Bronchial epithelial cell (primary cell): ENCODE measurements at regions not wholly inside any gene's neighbourhood (a gene's known extent, or its start where the extent isn't known, plus 50 kb on each side); places are given as distances from the start of the nearest gene placed in this dataset.
A peak's percentile ranks its signal among the peaks of the same experiment; 100 is the strongest.

Experiments used
- DNase-seq: peaks from one replicate; pipeline ENCODE4 v3.0.0-alpha.2; 2010; ENCODE audit warnings: low read depth
- FAIRE-seq: peaks from 2 replicates; lab custom pipeline; 2011; peaks lifted over from hg19 to GRCh38; lab: Jason Lieb, UNC
- H3K27me3 ChIP-seq: 2 replicates; pipeline ENCODE4 v1.5.1; 2011; ENCODE audit warnings: low read length; ENCODE audit not compliant: control insufficient read depth, insufficient read depth
- H3K36me3 ChIP-seq: 2 replicates; pipeline ENCODE4 v1.5.1; 2011; ENCODE audit warnings: low read length; ENCODE audit not compliant: control insufficient read depth, insufficient read depth
- H3K4me3 ChIP-seq: 2 replicates; pipeline ENCODE4 v1.5.1; 2011; ENCODE audit warnings: mild to moderate bottlenecking, low read depth, low read length, control low read depth
- TF ChIP-seq, protein P1 (sequence below): IDR thresholded peaks from 2 replicates; pipeline ENCODE4 v1.5.1; 2011; ENCODE audit warnings: mild to moderate bottlenecking, moderate library complexity, low read length, control low read depth, inconsistent platforms; ENCODE audit not compliant: insufficient read depth, severe bottlenecking

DNA sequence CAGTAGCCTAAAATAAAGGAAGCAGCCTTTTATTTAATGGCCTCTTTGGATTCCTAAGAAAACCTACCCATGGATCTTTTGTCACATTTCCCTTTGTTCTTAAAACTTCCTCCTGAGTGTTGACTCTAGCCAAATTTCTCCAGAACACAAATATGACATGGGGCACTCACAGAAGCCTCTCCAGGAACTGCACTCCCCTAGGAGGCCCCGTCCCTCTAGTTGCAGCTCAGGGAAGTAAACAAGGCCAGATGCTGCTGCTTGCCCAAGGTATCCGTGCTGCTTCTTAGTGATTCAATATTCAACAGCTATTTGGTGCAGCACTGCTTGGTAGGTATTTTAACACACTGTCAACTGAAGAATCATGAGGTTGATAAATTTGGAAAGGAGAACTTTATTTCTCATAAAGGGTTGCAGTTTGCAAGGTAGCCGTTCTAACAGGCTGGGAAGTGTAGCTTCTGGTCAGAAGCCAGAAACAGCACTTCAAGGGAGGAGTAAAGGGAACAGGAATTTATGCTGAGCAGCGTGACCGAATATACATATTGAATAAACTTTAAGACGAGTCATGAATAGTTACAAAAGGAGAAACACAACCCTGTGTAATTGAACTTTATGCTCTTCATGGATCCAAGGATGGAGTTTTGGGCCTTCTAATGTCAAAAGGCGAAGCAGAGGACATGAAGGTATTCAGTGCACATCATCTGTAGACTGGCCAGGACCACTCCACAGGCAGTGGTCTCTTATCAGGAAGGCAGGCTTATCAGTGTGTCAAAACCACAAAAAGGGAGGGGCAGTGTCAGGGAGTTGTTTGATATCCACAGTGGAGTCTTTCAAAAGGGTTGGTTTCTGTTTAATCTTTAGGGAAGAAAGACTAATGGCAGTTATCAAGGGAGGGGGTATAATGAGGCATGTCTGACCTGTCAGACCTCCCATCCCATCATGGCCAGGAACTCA lies 63.3 kb downstream of the CD24 start:
- TF ChIP-seq, protein P1, sequence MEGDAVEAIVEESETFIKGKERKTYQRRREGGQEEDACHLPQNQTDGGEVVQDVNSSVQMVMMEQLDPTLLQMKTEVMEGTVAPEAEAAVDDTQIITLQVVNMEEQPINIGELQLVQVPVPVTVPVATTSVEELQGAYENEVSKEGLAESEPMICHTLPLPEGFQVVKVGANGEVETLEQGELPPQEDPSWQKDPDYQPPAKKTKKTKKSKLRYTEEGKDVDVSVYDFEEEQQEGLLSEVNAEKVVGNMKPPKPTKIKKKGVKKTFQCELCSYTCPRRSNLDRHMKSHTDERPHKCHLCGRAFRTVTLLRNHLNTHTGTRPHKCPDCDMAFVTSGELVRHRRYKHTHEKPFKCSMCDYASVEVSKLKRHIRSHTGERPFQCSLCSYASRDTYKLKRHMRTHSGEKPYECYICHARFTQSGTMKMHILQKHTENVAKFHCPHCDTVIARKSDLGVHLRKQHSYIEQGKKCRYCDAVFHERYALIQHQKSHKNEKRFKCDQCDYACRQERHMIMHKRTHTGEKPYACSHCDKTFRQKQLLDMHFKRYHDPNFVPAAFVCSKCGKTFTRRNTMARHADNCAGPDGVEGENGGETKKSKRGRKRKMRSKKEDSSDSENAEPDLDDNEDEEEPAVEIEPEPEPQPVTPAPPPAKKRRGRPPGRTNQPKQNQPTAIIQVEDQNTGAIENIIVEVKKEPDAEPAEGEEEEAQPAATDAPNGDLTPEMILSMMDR, result peak; percentile 8
- H3K27me3 ChIP-seq, result no peaks in the 10 kb centered on the region
- no peak overlapping the region for H3K4me3 ChIP-seq
- peak; percentile 35 for DNase-seq
- no peaks in the 10 kb centered on the region for H3K36me3 ChIP-seq
- FAIRE-seq, result no peak

DNA sequence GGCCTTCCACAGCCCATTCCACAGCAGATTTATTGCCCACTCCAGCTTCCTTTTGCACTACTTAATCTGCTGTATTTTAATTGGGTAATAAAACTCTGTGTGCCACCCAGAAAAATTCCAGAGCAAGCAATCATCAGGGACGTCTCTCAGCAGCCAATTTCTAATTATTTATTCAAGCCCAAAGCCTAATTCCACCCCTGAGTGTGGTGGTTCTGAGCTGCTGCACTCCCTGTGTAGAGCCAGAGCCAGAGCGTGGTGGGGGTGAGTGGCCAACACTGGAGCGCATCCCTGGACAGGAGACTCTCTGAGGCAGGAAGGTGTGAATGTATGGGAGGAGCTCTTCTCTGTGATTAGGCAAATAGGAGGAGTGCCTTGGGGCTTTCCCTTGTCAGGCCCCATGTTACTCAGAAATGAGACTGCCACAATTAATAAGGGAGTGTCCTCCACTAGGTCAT lies 66.1 kb downstream of the CD24 start:
- DNase-seq, result peak; percentile 89
- TF ChIP-seq, protein P1, result no peak
- H3K4me3 ChIP-seq, result no peak overlapping the region
- H3K36me3 ChIP-seq, result no peaks in the 10 kb centered on the region
- H3K27me3 ChIP-seq, result no peaks in the 10 kb centered on the region
- no peak for FAIRE-seq

DNA sequence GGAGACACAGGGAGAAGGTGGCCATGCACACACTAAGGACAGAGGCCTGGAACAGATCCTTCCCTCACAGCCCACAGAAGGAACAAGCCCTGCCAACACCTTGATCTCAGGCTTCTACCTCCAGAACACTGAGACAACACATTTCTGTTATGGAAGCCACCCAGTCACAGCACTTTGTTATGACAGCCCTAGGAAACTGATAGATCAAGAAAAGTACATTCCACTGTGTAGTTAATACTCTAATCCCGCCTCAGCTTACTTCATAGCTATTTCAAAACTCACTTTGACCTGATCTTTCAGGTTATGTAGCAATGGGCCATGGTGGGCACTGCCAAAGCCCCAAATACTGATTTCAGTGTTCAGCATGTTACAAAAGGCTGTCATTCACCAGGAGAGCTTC lies 66.8 kb downstream of the CD24 start:
- TF ChIP-seq, protein P1, result no peak
- DNase-seq (no peak), FAIRE-seq (no peak)
- Histone ChIP-seq H3K36me3 (no peaks in the 10 kb centered on the region), H3K4me3 (no peak overlapping the region), H3K27me3 (no peaks in the 10 kb centered on the region)

DNA sequence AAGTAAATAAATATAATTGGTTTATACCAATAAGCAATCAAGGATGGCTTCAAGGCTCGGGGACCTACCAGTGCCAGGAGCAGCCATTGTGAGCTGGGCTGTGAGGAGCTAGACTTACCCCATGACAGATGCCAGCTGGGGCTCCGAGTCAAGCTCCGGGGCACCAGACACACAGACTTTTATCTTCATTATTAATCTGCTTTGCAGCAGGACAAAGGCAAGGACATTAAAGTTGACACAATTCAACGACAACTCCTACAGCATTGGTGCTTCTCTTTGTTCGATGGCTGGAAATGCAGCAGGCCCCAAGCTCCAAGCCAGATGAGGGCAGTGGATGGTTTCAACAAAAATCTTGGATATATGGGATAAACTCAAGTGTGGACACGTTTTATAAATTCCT lies 68.3 kb downstream of the CD24 start:
- DNase-seq, result no peak
- Histone ChIP-seq H3K27me3 (no peaks in the 10 kb centered on the region), H3K36me3 (no peaks in the 10 kb centered on the region), H3K4me3 (no peak overlapping the region)
- no peak for FAIRE-seq
- TF ChIP-seq, protein P1, result no peak

DNA sequence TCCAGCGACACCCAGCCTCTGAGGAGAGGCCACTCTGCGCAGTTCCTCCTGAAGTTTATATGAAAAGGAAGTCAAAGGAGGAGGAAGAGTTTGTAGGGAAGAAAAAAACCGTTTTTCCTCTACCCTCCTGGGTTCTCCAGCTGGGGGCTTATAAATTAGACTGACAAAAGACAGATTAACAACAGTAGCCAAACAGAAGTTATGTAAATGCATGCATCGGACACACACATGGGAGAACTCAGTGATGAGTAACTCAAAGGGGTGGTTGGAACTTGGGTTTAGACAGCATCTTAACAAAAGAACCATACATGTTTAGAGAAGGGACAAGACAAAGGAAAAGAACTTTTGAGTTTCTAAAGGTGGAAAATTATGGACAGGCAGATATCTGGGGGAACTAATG lies 71.2 kb downstream of the CD24 start:
- no peak for DNase-seq
- TF ChIP-seq, protein P1, result no peak
- Histone ChIP-seq H3K36me3 (no peaks in the 10 kb centered on the region), H3K27me3 (no peaks in the 10 kb centered on the region), H3K4me3 (no peak overlapping the region)
- no peak for FAIRE-seq

DNA sequence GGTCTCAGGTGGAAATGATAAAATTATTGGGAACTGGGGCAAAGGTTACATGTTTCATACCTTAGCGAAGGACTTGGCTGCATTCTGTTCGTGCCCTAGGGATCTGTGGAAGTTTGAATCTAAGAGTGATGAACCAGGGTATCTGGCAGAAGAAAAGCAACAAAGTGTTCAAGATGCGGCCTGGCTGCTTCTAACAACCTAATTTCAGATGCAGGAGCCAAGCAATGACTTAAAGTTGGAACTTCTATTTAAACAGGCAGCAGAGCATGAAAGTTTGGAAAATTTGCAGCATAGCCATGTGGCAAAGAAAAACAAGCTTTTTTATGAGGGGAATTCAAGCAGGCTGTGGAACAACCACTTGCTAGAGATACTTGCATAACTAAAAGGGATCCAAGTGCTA lies 73.5 kb downstream of the CD24 start:
- DNase-seq, result no peak
- Histone ChIP-seq H3K27me3 (no peaks in the 10 kb centered on the region), H3K4me3 (no peak overlapping the region), H3K36me3 (no peaks in the 10 kb centered on the region)
- TF ChIP-seq, protein P1, result no peak
- FAIRE-seq, result no peak
